ENCODE measurements at regions not wholly inside any gene's neighbourhood (a gene's known extent, or its start where the extent isn't known, plus 50 kb on each side); places are given as distances from the start of the nearest gene placed in this dataset.
A peak's percentile ranks its signal among the peaks of the same experiment; 100 is the strongest.

GRCh38 chr4:41427931-41428600 lies 109.9 kb upstream of the LIMCH1 start:
- H4K20me1 ChIP-seq (ENCODE audit: control insufficient read depth, insufficient read depth, insufficient read length): no peaks in the 10 kb centered on the region
- H3K18ac ChIP-seq (ENCODE audit: insufficient read length, low read depth, low read length): no peak overlapping the region
- Mint-ChIP-seq H3K27ac (no peak overlapping the region), H3K9me3 (peaks cover 3 to 6% of the 10 kb centered on the region in 2 experiments; a peak in 2 of 5 replicates), H3K27me3 (ENCODE audit: low read depth) (peaks cover 4% of the 10 kb centered on the region), H3K36me3 (ENCODE audit: insufficient read depth in 1 of 3, low read depth in 3 of 3) (peaks cover 0 to 8% (median 5%) of the 10 kb centered on the region in 3 experiments; a peak in 5 of 7 replicates), H3K4me3 (no peak overlapping the region), H3K4me1 (peaks cover 54 to 56% of the 10 kb centered on the region in 2 experiments)
- H3K4ac ChIP-seq (ENCODE audit: low read depth, low read length): no peak overlapping the region
- no peak overlapping the region for H3K4me2 ChIP-seq (ENCODE audit: insufficient read depth, insufficient read length, low read length)
- peak overlapping the region; percentile 57 for H2BK12ac ChIP-seq (ENCODE audit: insufficient read length, low read depth, low read length)
- no peaks in the 10 kb centered on the region for H3K79me2 ChIP-seq (ENCODE audit: insufficient read depth, low read length)
- H2BK15ac ChIP-seq (ENCODE audit: low read depth, low read length): no peak overlapping the region
- H4K91ac ChIP-seq (ENCODE audit: insufficient read length, low read depth, low read length): no peak overlapping the region
- H3K56ac ChIP-seq (ENCODE audit: insufficient read length, low read depth, low read length): no peak overlapping the region
- no peaks in the 10 kb centered on the region for H3K9me3 ChIP-seq (ENCODE audit: control insufficient read depth, low read depth, low read length)
- no peak overlapping the region for H2BK120ac ChIP-seq (ENCODE audit: low read depth, low read length, poor library complexity, severe bottlenecking)
- no peak overlapping the region for H3K27ac ChIP-seq (ENCODE audit: insufficient read length, low read depth, low read length)
- no peaks in the 10 kb centered on the region for H3K79me1 ChIP-seq (ENCODE audit: insufficient read depth, low read depth, low read length, poor library complexity, severe bottlenecking)
- TF ChIP-seq, protein P1, sequence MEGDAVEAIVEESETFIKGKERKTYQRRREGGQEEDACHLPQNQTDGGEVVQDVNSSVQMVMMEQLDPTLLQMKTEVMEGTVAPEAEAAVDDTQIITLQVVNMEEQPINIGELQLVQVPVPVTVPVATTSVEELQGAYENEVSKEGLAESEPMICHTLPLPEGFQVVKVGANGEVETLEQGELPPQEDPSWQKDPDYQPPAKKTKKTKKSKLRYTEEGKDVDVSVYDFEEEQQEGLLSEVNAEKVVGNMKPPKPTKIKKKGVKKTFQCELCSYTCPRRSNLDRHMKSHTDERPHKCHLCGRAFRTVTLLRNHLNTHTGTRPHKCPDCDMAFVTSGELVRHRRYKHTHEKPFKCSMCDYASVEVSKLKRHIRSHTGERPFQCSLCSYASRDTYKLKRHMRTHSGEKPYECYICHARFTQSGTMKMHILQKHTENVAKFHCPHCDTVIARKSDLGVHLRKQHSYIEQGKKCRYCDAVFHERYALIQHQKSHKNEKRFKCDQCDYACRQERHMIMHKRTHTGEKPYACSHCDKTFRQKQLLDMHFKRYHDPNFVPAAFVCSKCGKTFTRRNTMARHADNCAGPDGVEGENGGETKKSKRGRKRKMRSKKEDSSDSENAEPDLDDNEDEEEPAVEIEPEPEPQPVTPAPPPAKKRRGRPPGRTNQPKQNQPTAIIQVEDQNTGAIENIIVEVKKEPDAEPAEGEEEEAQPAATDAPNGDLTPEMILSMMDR (conservative IDR thresholded peaks at IDR 0.05): no peak
- H3K14ac ChIP-seq (ENCODE audit: insufficient read depth, low read length): no peak overlapping the region
- no peak overlapping the region for H4K8ac ChIP-seq (replicated peaks; ENCODE audit: insufficient read length, low read depth, low read length)
- no peak for DNase-seq
- no peak overlapping the region for H2BK20ac ChIP-seq (ENCODE audit: low read depth, low read length, poor library complexity, severe bottlenecking)
- H3K27me3 ChIP-seq (ENCODE audit: insufficient read depth, low read length): no peaks in the 10 kb centered on the region
- H3K4me1 ChIP-seq (ENCODE audit: insufficient read depth, low read length): peaks cover 12% of the 10 kb centered on the region
- no peak overlapping the region for H3T11ph ChIP-seq (ENCODE audit: low read length)
- no peak overlapping the region for H3K9ac ChIP-seq (ENCODE audit: extremely low read depth, insufficient read length, low read length)
- no peak overlapping the region for H2AFZ ChIP-seq (ENCODE audit: low read length)
- H4K5ac ChIP-seq (ENCODE audit: insufficient read length, low read depth, low read length): no peak overlapping the region
- no peaks in the 10 kb centered on the region for H3K23me2 ChIP-seq (ENCODE audit: insufficient read length, low read depth, low read length, poor library complexity, severe bottlenecking)
- H3K23ac ChIP-seq (ENCODE audit: insufficient read length, low read depth, low read length): no peak overlapping the region
- no CpG with 5 or more reads among the region's 3 CpGs for WGBS (ENCODE audit: extremely low coverage, insufficient read length, low lambda C conversion rate)
- no peak overlapping the region for H2AK5ac ChIP-seq (ENCODE audit: insufficient read length, low read length)
- no peak overlapping the region for H2BK5ac ChIP-seq (ENCODE audit: insufficient read length, low read length)
